K562 (cell line): ENCODE measurements at regions not wholly inside any gene's neighbourhood (a gene's known extent, or its start where the extent isn't known, plus 50 kb on each side); places are given as distances from the start of the nearest gene placed in this dataset.

Experiments
- ATAC-seq: fragments of 200-7000 bp; cut with Tn5 transposase; 3 replicates; pipeline ENCODE4 v1.9.1; 2020; ENCODE audit warnings: moderate library complexity
- BruUV-seq: library from RNA; stranded (reverse); fragments of 400-500 nt; replicated peaks from 2 replicates; lab custom pipeline; 2021; lab: Mats Ljungman, UMichigan
- CTCF ChIA-PET: fragments of 300-600 bp; formaldehyde crosslinking; extraction: SDS; loops from one replicate; lab custom pipeline; 2021; ENCODE audit warnings: low intra/inter-chr PET ratio; lab: Yijun Ruan, JAX
- POLR2A ChIA-PET: fragments of 300-600, 350-650 bp; sonication (Branson Sonifier 250); formaldehyde crosslinking; extraction: SDS; loops from one replicate; lab custom pipeline; 2021; ENCODE audit warnings: antibody characterized with exemption, inconsistent platforms; lab: Yijun Ruan, JAX
- DNase-seq, 4 experiments: peaks; one replicate each; pipeline versions ENCODE4 v3.0.0 to v3.0.0-alpha.2; 2011 to 2018; ENCODE audit warnings: low spot score in 3 of 4, mixed read lengths in 3 of 4; ENCODE audit errors: extremely low read depth in 1 of 4
- FAIRE-seq: peaks from 2 replicates; lab custom pipeline; 2011; peaks lifted over from hg19 to GRCh38; lab: Jason Lieb, UNC
- H2AFZ ChIP-seq: 2 replicates; pipeline ENCODE4 v1.6.0; 2011; ENCODE audit warnings: low read depth, low read length, control low read depth, inconsistent platforms
- H3K27ac ChIP-seq: fragments of 200-600 bp; 3 replicates; pipeline ENCODE4 v1.8.0; 2011; ENCODE audit warnings: low read depth, mild to moderate bottlenecking, control low read depth, inconsistent platforms, low read length, moderate library complexity, mixed read lengths; ENCODE audit errors: extremely low read depth
- H3K27me3 ChIP-seq, 2 experiments: fragments of 300-600 bp in 1 of 2; 2 replicates in 1 of 2; 3 replicates in 1 of 2; pipeline versions ENCODE4 v1.6.0 to v1.8.0; 2011; ENCODE audit warnings: inconsistent platforms in 2 of 2, low read length in 2 of 2, mild to moderate bottlenecking in 1 of 2, mixed read lengths in 1 of 2, moderate library complexity in 1 of 2; ENCODE audit not compliant: control insufficient read depth in 2 of 2, insufficient read depth in 2 of 2
- H3K36me3 ChIP-seq: fragments of 300-600 bp; 3 replicates; pipeline ENCODE4 v1.8.0; 2011; ENCODE audit warnings: mild to moderate bottlenecking, low read length, inconsistent platforms; ENCODE audit not compliant: control insufficient read depth, insufficient read depth
- H3K4me1 ChIP-seq, 2 experiments: fragments of 200-600 bp in 1 of 2; replicated peaks in 1 of 2; 2 replicates in 1 of 2; 3 replicates in 1 of 2; pipeline versions ENCODE4 v1.5.1 to v1.8.0; 2011; ENCODE audit warnings: inconsistent platforms in 2 of 2, low read length in 2 of 2, mild to moderate bottlenecking in 1 of 2, mixed read lengths in 1 of 2, moderate library complexity in 1 of 2; ENCODE audit not compliant: control insufficient read depth in 2 of 2, insufficient read depth in 2 of 2
- H3K4me2 ChIP-seq: 2 replicates; pipeline ENCODE4 v1.6.1; 2011; ENCODE audit warnings: low read length, control low read depth, inconsistent platforms, mixed read lengths; ENCODE audit not compliant: insufficient read depth
- H3K4me3 ChIP-seq: fragments of 200-600 bp; sonication (generic), shearing (Covaris generic); 2 replicates; pipeline ENCODE4 v1.5.1; 2016; ENCODE audit warnings: control low read depth, inconsistent platforms
- H3K79me2 ChIP-seq: fragments of 200-600 bp; 3 replicates; pipeline ENCODE4 v1.8.0; 2011; ENCODE audit warnings: low read length, inconsistent platforms; ENCODE audit not compliant: control insufficient read depth, insufficient read depth
- H3K9ac ChIP-seq, 2 experiments: 2 replicates each; pipeline versions ENCODE4 v1.6.0 to v1.6.1; 2011; ENCODE audit warnings: low read depth in 2 of 2, low read length in 2 of 2, control low read depth in 1 of 2, inconsistent platforms in 1 of 2, mild to moderate bottlenecking in 1 of 2, mixed read lengths in 1 of 2; ENCODE audit not compliant: insufficient read depth in 1 of 2
- H3K9me1 ChIP-seq: one replicate; pipeline ENCODE4 v1.6.0; 2011; ENCODE audit warnings: inconsistent platforms, mild to moderate bottlenecking, low read length, moderate library complexity; ENCODE audit not compliant: control insufficient read depth, insufficient read depth
- H3K9me3 ChIP-seq: replicated peaks from 2 replicates; pipeline ENCODE4 v1.5.1; 2011; ENCODE audit warnings: low read depth, low read length, inconsistent platforms; ENCODE audit not compliant: control insufficient read depth, insufficient read depth
- H4K20me1 ChIP-seq: replicated peaks from 2 replicates; pipeline ENCODE4 v1.6.1; 2011; ENCODE audit warnings: low read length, inconsistent platforms, mixed read lengths; ENCODE audit not compliant: control insufficient read depth, insufficient read depth
- ATF3 ChIP-seq, 2 experiments: fragments of 450-650 bp in 1 of 2; sonication (generic) in 1 of 2; formaldehyde crosslinking in 1 of 2; IDR thresholded peaks in 1 of 2; conservative IDR thresholded peaks in 1 of 2; 2 replicates each; pipeline versions ENCODE4 v1.6.1 to v1.8.1; 2016 to 2023; ENCODE audit warnings: mild to moderate bottlenecking in 2 of 2, moderate library complexity in 2 of 2, inconsistent platforms in 1 of 2, missing genetic modification reagents in 1 of 2
- CSDE1 ChIP-seq, 2 experiments: fragments of 450-650 bp; IDR thresholded peaks; 2 replicates each; pipeline ENCODE4 v1.6.1; 2016; ENCODE audit warnings: mild to moderate bottlenecking in 1 of 2
- EHMT2 ChIP-seq: fragments of 450-650 bp; IDR thresholded peaks from 2 replicates; pipeline ENCODE4 v1.6.1; 2018; ENCODE audit warnings: antibody characterized with exemption
- EP400 ChIP-seq: fragments of 450-650 bp; IDR thresholded peaks from 2 replicates; pipeline ENCODE4 v1.6.1; 2017; ENCODE audit warnings: antibody characterized with exemption, mild to moderate bottlenecking, moderate library complexity
- MNT ChIP-seq, 2 experiments: fragments of 450-650 bp; conservative IDR thresholded peaks; 2 replicates each; pipeline ENCODE4 v1.6.1; 2017; ENCODE audit warnings: mild to moderate bottlenecking in 2 of 2, moderate library complexity in 2 of 2
- NCOR1 ChIP-seq: fragments of 450-650 bp; IDR thresholded peaks from 2 replicates; pipeline ENCODE4 v1.6.1; 2016; ENCODE audit warnings: mild to moderate bottlenecking, moderate library complexity
- POLR2B ChIP-seq: fragments of 450-650 bp; IDR thresholded peaks from 2 replicates; pipeline ENCODE4 v1.6.1; 2018; ENCODE audit warnings: low read depth; ENCODE audit not compliant: partially characterized antibody
- ZKSCAN3 ChIP-seq: fragments of 250-450 bp; sonication (Bioruptor Pico); IDR thresholded peaks from 2 replicates; pipeline ENCODE4 v1.4.0; 2020
- WGBS: fragments of 100-300 bp; shearing (Covaris generic); methylation state at CpG from one replicate; pipeline ENCODE4 v1.1.6; 2016; ENCODE audit warnings: low coverage, mixed read lengths; ENCODE audit not compliant: insufficient coverage; ENCODE audit errors: missing lambda C conversion rate; 5-methylcytosine and 5-hydroxymethylcytosine counted together
- in situ Hi-C: fragments of 300-500 bp; cut with MboI; formaldehyde crosslinking; loops from 4 replicates; pipeline ENCODE4 v1.15.0; 2018; ENCODE audit warnings: inconsistent platforms, mixed read lengths
- intact Hi-C: fragments of 100-400 bp; cut with micrococcal nuclease; formaldehyde crosslinking; loops from 2 replicates; pipeline ENCODE4 v1.14.2; 2022

GRCh38 chr21:16022116-16022515 is 292.3 kb downstream of the USP25 start:
- Histone ChIP-seq H2AFZ (no peak overlapping the region), H3K36me3 (no peaks in the 10 kb centered on the region), H3K27me3 (no peaks in the 10 kb centered on the region), H3K79me2 (no peaks in the 10 kb centered on the region), H3K27ac (no peak overlapping the region), H3K4me3 (no peak overlapping the region), H3K9me3 (no peaks in the 10 kb centered on the region), H3K4me1 (no peaks in the 10 kb centered on the region), H3K9ac (no peak overlapping the region), H3K4me2 (no peak overlapping the region), H4K20me1 (no peaks in the 10 kb centered on the region), H3K9me1 (no peaks in the 10 kb centered on the region)
- TF ChIP-seq ATF3 (IDR thresholded peaks at IDR 0.05), result no peak
- no peak for TF ChIP-seq ATF3 (CRISPR knock-in tag; conservative IDR thresholded peaks at IDR 0.05)
- TF ChIP-seq ZKSCAN3 (CRISPR knock-in tag), result no peak
- no peak for TF ChIP-seq POLR2B
- no peak for TF ChIP-seq EP400
- TF ChIP-seq MNT (conservative IDR thresholded peaks at IDR 0.05), result no peak
- TF ChIP-seq CSDE1 (IDR thresholded peaks at IDR 0.05), result no peak
- no peak for TF ChIP-seq NCOR1
- no peak for TF ChIP-seq EHMT2
- ChIA-PET POLR2A (no interaction called here), CTCF (no interaction called here)
- intact Hi-C loops (no loop called here), in situ Hi-C loops (no loop called here)
- no peak for FAIRE-seq
- no peak for ATAC-seq
- WGBS, result 0% methylated on average over 4 of the region's 4 CpGs
- no TSS peak for BruUV-seq
- no peak for DNase-seq
